ENCODE measurements at regions not wholly inside any gene's neighbourhood (a gene's known extent, or its start where the extent isn't known, plus 50 kb on each side); places are given as distances from the start of the nearest gene placed in this dataset.

- no peak for TF ChIP-seq EZH2 (IDR thresholded peaks at IDR 0.05; ENCODE audit: borderline replicate concordance, insufficient read depth, low read length, poor library complexity, severe bottlenecking)
- TF ChIP-seq REST (IDR thresholded peaks at IDR 0.05; ENCODE audit: borderline replicate concordance), result no peak
- no peak for TF ChIP-seq RAD21 (conservative IDR thresholded peaks at IDR 0.05)
- TF ChIP-seq MXI1 (conservative IDR thresholded peaks at IDR 0.05; ENCODE audit: poor library complexity, severe bottlenecking), result no peak
- no peak for TF ChIP-seq POLR2AphosphoS5 (IDR thresholded peaks at IDR 0.05)
- TF ChIP-seq SMC3 (conservative IDR thresholded peaks at IDR 0.05; ENCODE audit: poor library complexity), result no peak
- no peak for TF ChIP-seq CTCF (IDR thresholded peaks at IDR 0.05; ENCODE audit: poor library complexity, severe bottlenecking)
- TF ChIP-seq EP300 (conservative IDR thresholded peaks at IDR 0.05; ENCODE audit: poor library complexity, severe bottlenecking), result no peak
- H3K9ac ChIP-seq (ENCODE audit: low read length), result no peak overlapping the region
- H3K4me2 ChIP-seq (ENCODE audit: low read length), result no peak overlapping the region
- H3K79me2 ChIP-seq (replicated peaks; ENCODE audit: insufficient read depth, low read length), result no peaks in the 10 kb centered on the region
- no peak overlapping the region for H3K27ac ChIP-seq (ENCODE audit: low read length)
- no peaks in the 10 kb centered on the region for H3F3A ChIP-seq (ENCODE audit: insufficient read depth, low read length, poor library complexity, severe bottlenecking)
- H3K9me3 ChIP-seq (ENCODE audit: low read length), result no peaks in the 10 kb centered on the region
- H4K20me1 ChIP-seq (ENCODE audit: insufficient read depth), result no peaks in the 10 kb centered on the region
- no peaks in the 10 kb centered on the region for H3K27me3 ChIP-seq (ENCODE audit: insufficient read depth, low read depth, low read length)
- H3K9me2 ChIP-seq (ENCODE audit: insufficient read depth, low read length), result no peaks in the 10 kb centered on the region
- no peaks in the 10 kb centered on the region for H3K36me3 ChIP-seq (ENCODE audit: insufficient read depth, low read length)
- no peak overlapping the region for H2AFZ ChIP-seq (ENCODE audit: low read depth, low read length)
- no peak overlapping the region for H3K4me3 ChIP-seq (ENCODE audit: low read length)
Observed at GRCh38 chr18:78376046-78376445, 603.6 kb upstream of the SALL3 start.

- Histone ChIP-seq H3K27me3 (ENCODE audit: insufficient read depth, low read depth, low read length) (no peaks in the 10 kb centered on the region), H3K4me2 (ENCODE audit: low read length) (no peak overlapping the region)
Observed at GRCh38 chr18:78378403-78378802, 601.2 kb upstream of the SALL3 start.

More at GRCh38 chr18:78378403-78378802, 601.2 kb upstream of the SALL3 start:
- Histone ChIP-seq H4K20me1 (ENCODE audit: insufficient read depth) (no peaks in the 10 kb centered on the region), H3K4me3 (ENCODE audit: low read length) (no peak overlapping the region), H3K9me2 (ENCODE audit: insufficient read depth, low read length) (no peaks in the 10 kb centered on the region), H3F3A (ENCODE audit: insufficient read depth, low read length, poor library complexity, severe bottlenecking) (no peaks in the 10 kb centered on the region), H3K79me2 (replicated peaks; ENCODE audit: insufficient read depth, low read length) (no peaks in the 10 kb centered on the region), H2AFZ (ENCODE audit: low read depth, low read length) (no peak overlapping the region), H3K9me3 (ENCODE audit: low read length) (no peaks in the 10 kb centered on the region), H3K9ac (ENCODE audit: low read length) (no peak overlapping the region), H3K36me3 (ENCODE audit: insufficient read depth, low read length) (no peaks in the 10 kb centered on the region), H3K27ac (ENCODE audit: low read length) (no peak overlapping the region)
- TF ChIP-seq TAF1 (IDR thresholded peaks at IDR 0.05; ENCODE audit: low read depth) (no peak), POLR2AphosphoS5 (IDR thresholded peaks at IDR 0.05) (no peak), CTCF (IDR thresholded peaks at IDR 0.05; ENCODE audit: poor library complexity, severe bottlenecking) (no peak), SMC3 (conservative IDR thresholded peaks at IDR 0.05; ENCODE audit: poor library complexity) (no peak), REST (IDR thresholded peaks at IDR 0.05; ENCODE audit: borderline replicate concordance) (no peak), EP300 (conservative IDR thresholded peaks at IDR 0.05; ENCODE audit: poor library complexity, severe bottlenecking) (no peak), RAD21 (conservative IDR thresholded peaks at IDR 0.05) (no peak), EZH2 (IDR thresholded peaks at IDR 0.05; ENCODE audit: borderline replicate concordance, insufficient read depth, low read length, poor library complexity, severe bottlenecking) (no peak), MXI1 (conservative IDR thresholded peaks at IDR 0.05; ENCODE audit: poor library complexity, severe bottlenecking) (no peak)
